H9 (cell line): ENCODE measurements at regions not wholly inside any gene's neighbourhood (a gene's known extent, or its start where the extent isn't known, plus 50 kb on each side); places are given as distances from the start of the nearest gene placed in this dataset.

Experiments
- DNase-seq: peaks from one replicate; pipeline ENCODE4 v3.0.0-alpha.2; 2017
- H2AFZ ChIP-seq: one replicate; pipeline ENCODE4 v1.6.1; 2013; ENCODE audit warnings: mild to moderate bottlenecking, low read length, control low read depth, moderate library complexity
- H2AK5ac ChIP-seq: 2 replicates; pipeline ENCODE4 v1.6.1; 2013; ENCODE audit warnings: low read length, control low read depth, mixed read lengths; ENCODE audit not compliant: insufficient read length
- H2BK120ac ChIP-seq: one replicate; pipeline ENCODE4 v1.6.1; 2013; ENCODE audit warnings: low read depth, mild to moderate bottlenecking, low read length, control low read depth, inconsistent platforms; ENCODE audit not compliant: poor library complexity, severe bottlenecking
- H2BK12ac ChIP-seq: 2 replicates; pipeline ENCODE4 v1.6.1; 2013; ENCODE audit warnings: low read length, control low read depth, mixed read lengths, low read depth; ENCODE audit not compliant: insufficient read length
- H2BK15ac ChIP-seq: 2 replicates; pipeline ENCODE4 v1.6.1; 2013; ENCODE audit warnings: low read depth, low read length, control low read depth
- H2BK20ac ChIP-seq: one replicate; pipeline ENCODE4 v1.6.1; 2013; ENCODE audit warnings: low read depth, mild to moderate bottlenecking, low read length, control low read depth, inconsistent platforms; ENCODE audit not compliant: poor library complexity, severe bottlenecking
- H2BK5ac ChIP-seq: 2 replicates; pipeline ENCODE4 v1.6.1; 2013; ENCODE audit warnings: low read length, control low read depth, mixed read lengths; ENCODE audit not compliant: insufficient read length
- H3K14ac ChIP-seq: 2 replicates; pipeline ENCODE4 v1.6.1; 2013; ENCODE audit warnings: low read length, control low read depth; ENCODE audit not compliant: insufficient read depth
- H3K18ac ChIP-seq: 2 replicates; pipeline ENCODE4 v1.6.1; 2013; ENCODE audit warnings: low read depth, mild to moderate bottlenecking, mixed read lengths, low read length, control low read depth; ENCODE audit not compliant: insufficient read length
- H3K23ac ChIP-seq: 2 replicates; pipeline ENCODE4 v1.6.1; 2013; ENCODE audit warnings: low read length, control low read depth, mixed read lengths, low read depth; ENCODE audit not compliant: insufficient read length
- H3K23me2 ChIP-seq: 2 replicates; pipeline ENCODE4 v1.6.1; 2013; ENCODE audit warnings: low read depth, mild to moderate bottlenecking, mixed read lengths, low read length, control low read depth; ENCODE audit not compliant: insufficient read length, poor library complexity, severe bottlenecking
- H3K27ac ChIP-seq: 2 replicates; pipeline ENCODE4 v1.5.1; 2013; ENCODE audit warnings: low read length, control low read depth, mixed read lengths, low read depth; ENCODE audit not compliant: insufficient read length
- H3K27me3 ChIP-seq: 2 replicates; pipeline ENCODE4 v1.6.1; 2013; ENCODE audit warnings: low read length, control low read depth, inconsistent platforms; ENCODE audit not compliant: insufficient read depth
- H3K4ac ChIP-seq: 2 replicates; pipeline ENCODE4 v1.6.1; 2013; ENCODE audit warnings: low read depth, mild to moderate bottlenecking, control low read depth, inconsistent platforms, low read length, moderate library complexity
- H3K4me1 ChIP-seq: 2 replicates; pipeline ENCODE4 v1.6.1; 2013; ENCODE audit warnings: low read length, control low read depth, inconsistent platforms; ENCODE audit not compliant: insufficient read depth
- H3K4me2 ChIP-seq: 2 replicates; pipeline ENCODE4 v1.6.1; 2013; ENCODE audit warnings: low read length, control low read depth, mixed read lengths; ENCODE audit not compliant: insufficient read length, insufficient read depth
- H3K56ac ChIP-seq: 2 replicates; pipeline ENCODE4 v1.6.1; 2013; ENCODE audit warnings: low read depth, mild to moderate bottlenecking, mixed read lengths, low read length, control low read depth; ENCODE audit not compliant: insufficient read length
- H3K79me1 ChIP-seq: 2 replicates; pipeline ENCODE4 v1.6.1; 2013; ENCODE audit warnings: low read depth, mild to moderate bottlenecking, moderate library complexity, low read length, control low read depth, inconsistent platforms; ENCODE audit not compliant: insufficient read depth, poor library complexity, severe bottlenecking
- H3K79me2 ChIP-seq: 2 replicates; pipeline ENCODE4 v1.6.1; 2013; ENCODE audit warnings: low read length, control low read depth, inconsistent platforms; ENCODE audit not compliant: insufficient read depth
- H3K9ac ChIP-seq: 2 replicates; pipeline ENCODE4 v1.6.1; 2013; ENCODE audit warnings: low read length, control low read depth, mixed read lengths; ENCODE audit not compliant: insufficient read length; ENCODE audit errors: extremely low read depth
- H3K9me3 ChIP-seq: one replicate; pipeline ENCODE4 v1.6.1; 2013; ENCODE audit warnings: low read depth, low read length, inconsistent platforms; ENCODE audit not compliant: control insufficient read depth
- H3T11ph ChIP-seq: one replicate; pipeline ENCODE4 v1.6.1; 2013; ENCODE audit warnings: mild to moderate bottlenecking, low read length, control low read depth, inconsistent platforms
- H4K20me1 ChIP-seq: one replicate; pipeline ENCODE4 v1.6.1; 2013; ENCODE audit not compliant: control insufficient read depth, insufficient read length, insufficient read depth
- H4K5ac ChIP-seq: 2 replicates; pipeline ENCODE4 v1.6.1; 2013; ENCODE audit warnings: low read depth, mild to moderate bottlenecking, mixed read lengths, low read length, control low read depth; ENCODE audit not compliant: insufficient read length
- H4K8ac ChIP-seq: replicated peaks from 2 replicates; pipeline ENCODE4 v1.6.1; 2013; ENCODE audit warnings: low read length, control low read depth, mixed read lengths, low read depth; ENCODE audit not compliant: insufficient read length
- H4K91ac ChIP-seq: 2 replicates; pipeline ENCODE4 v1.6.1; 2013; ENCODE audit warnings: low read depth, mild to moderate bottlenecking, moderate library complexity, mixed read lengths, low read length, control low read depth; ENCODE audit not compliant: insufficient read length
- H3K27ac Mint-ChIP-seq, 3 experiments: 2 replicates in 2 of 3; 3 replicates in 1 of 3; pipeline ENCODE4 v1.8.0; 2020 to 2021; ENCODE audit warnings: mixed read lengths in 3 of 3, mild to moderate bottlenecking in 1 of 3, moderate library complexity in 1 of 3
- H3K27me3 Mint-ChIP-seq: 2 replicates; pipeline ENCODE4 v1.8.0; 2021; ENCODE audit warnings: low read depth, mild to moderate bottlenecking, moderate library complexity, mixed read lengths
- H3K36me3 Mint-ChIP-seq, 3 experiments: 2 replicates in 2 of 3; 3 replicates in 1 of 3; pipeline ENCODE4 v1.8.0; 2020 to 2021; ENCODE audit warnings: low read depth in 3 of 3, mixed read lengths in 3 of 3; ENCODE audit not compliant: insufficient read depth in 1 of 3
- H3K4me1 Mint-ChIP-seq, 2 experiments: 2 replicates each; pipeline ENCODE4 v1.8.0; 2020; ENCODE audit warnings: mixed read lengths in 2 of 2
- H3K4me3 Mint-ChIP-seq, 2 experiments: 2 replicates in 1 of 2; 3 replicates in 1 of 2; pipeline ENCODE4 v1.8.0; 2020 to 2021; ENCODE audit warnings: mild to moderate bottlenecking in 2 of 2, mixed read lengths in 2 of 2, moderate library complexity in 1 of 2
- H3K9me3 Mint-ChIP-seq, 2 experiments: 2 replicates in 1 of 2; 3 replicates in 1 of 2; pipeline ENCODE4 v1.8.0; 2020; ENCODE audit warnings: mild to moderate bottlenecking in 2 of 2, mixed read lengths in 2 of 2, moderate library complexity in 1 of 2
- WGBS: extraction: QIAGEN DNeasy Blood & Tissue Kit; methylation state at CpG from one replicate; pipeline ENCODE4 v1.1.7; 2013; ENCODE audit warnings: missing lambda C conversion rate, low lambda C conversion rate, mixed read lengths; ENCODE audit not compliant: insufficient read length; ENCODE audit errors: extremely low coverage; 5-methylcytosine and 5-hydroxymethylcytosine counted together
- TF ChIP-seq, protein P1 (sequence below): fragments of 200-600 bp; sonication (generic); conservative IDR thresholded peaks from 3 replicates; pipeline ENCODE4 v1.8.0; 2021; ENCODE audit warnings: antibody characterized with exemption, mild to moderate bottlenecking

DNA sequence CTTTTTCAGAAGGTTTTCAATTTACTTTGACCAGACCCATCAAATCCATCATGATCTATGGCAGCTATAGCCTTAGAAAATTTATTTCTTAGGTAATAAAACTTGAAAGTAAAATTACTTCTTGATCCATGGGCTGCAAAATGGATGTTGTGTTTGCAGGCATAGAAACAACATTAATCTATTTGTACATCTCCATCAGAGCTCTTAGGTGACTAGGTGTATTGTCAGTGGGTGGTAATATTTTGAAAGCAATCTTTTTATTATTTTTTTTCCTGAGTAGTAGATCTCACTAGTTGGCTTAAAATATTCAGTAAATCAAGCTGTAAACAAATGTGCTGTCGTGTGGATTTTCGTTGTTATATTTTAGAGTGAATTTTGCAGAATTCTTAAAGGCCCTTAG lies 710.0 kb downstream of the SLITRK6 start:
- no peak overlapping the region for H4K91ac ChIP-seq
- Mint-ChIP-seq H3K9me3 (no peaks in the 10 kb centered on the region), H3K27me3 (no peaks in the 10 kb centered on the region), H3K36me3 (peaks cover 0 to 5% (median 0%) of the 10 kb centered on the region in 3 experiments; a peak in 1 of 7 replicates), H3K27ac (no peak overlapping the region), H3K4me1 (no peaks in the 10 kb centered on the region), H3K4me3 (no peak overlapping the region)
- H3K14ac ChIP-seq, result no peak overlapping the region
- no peak overlapping the region for H3K27ac ChIP-seq
- WGBS, result no CpG with 5 or more reads among the region's 2 CpGs
- no peak overlapping the region for H2AK5ac ChIP-seq
- no peak overlapping the region for H3K18ac ChIP-seq
- H2BK15ac ChIP-seq, result no peak overlapping the region
- no peak overlapping the region for H3K4me2 ChIP-seq
- no peaks in the 10 kb centered on the region for H3K23me2 ChIP-seq
- no peak overlapping the region for H3K9ac ChIP-seq
- no peaks in the 10 kb centered on the region for H3K79me2 ChIP-seq
- no peak overlapping the region for H2BK20ac ChIP-seq
- no peak for DNase-seq
- H3K4me1 ChIP-seq, result no peaks in the 10 kb centered on the region
- H3T11ph ChIP-seq, result no peak overlapping the region
- no peak overlapping the region for H2BK12ac ChIP-seq
- H3K4ac ChIP-seq, result no peak overlapping the region
- H2AFZ ChIP-seq, result no peak overlapping the region
- H3K56ac ChIP-seq, result no peak overlapping the region
- H4K5ac ChIP-seq, result no peak overlapping the region
- no peaks in the 10 kb centered on the region for H3K9me3 ChIP-seq
- no peak overlapping the region for H3K23ac ChIP-seq
- no peaks in the 10 kb centered on the region for H4K20me1 ChIP-seq
- no peak overlapping the region for H4K8ac ChIP-seq
- H3K79me1 ChIP-seq, result no peaks in the 10 kb centered on the region
- TF ChIP-seq, protein P1, sequence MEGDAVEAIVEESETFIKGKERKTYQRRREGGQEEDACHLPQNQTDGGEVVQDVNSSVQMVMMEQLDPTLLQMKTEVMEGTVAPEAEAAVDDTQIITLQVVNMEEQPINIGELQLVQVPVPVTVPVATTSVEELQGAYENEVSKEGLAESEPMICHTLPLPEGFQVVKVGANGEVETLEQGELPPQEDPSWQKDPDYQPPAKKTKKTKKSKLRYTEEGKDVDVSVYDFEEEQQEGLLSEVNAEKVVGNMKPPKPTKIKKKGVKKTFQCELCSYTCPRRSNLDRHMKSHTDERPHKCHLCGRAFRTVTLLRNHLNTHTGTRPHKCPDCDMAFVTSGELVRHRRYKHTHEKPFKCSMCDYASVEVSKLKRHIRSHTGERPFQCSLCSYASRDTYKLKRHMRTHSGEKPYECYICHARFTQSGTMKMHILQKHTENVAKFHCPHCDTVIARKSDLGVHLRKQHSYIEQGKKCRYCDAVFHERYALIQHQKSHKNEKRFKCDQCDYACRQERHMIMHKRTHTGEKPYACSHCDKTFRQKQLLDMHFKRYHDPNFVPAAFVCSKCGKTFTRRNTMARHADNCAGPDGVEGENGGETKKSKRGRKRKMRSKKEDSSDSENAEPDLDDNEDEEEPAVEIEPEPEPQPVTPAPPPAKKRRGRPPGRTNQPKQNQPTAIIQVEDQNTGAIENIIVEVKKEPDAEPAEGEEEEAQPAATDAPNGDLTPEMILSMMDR, result no peak
- H2BK5ac ChIP-seq, result no peak overlapping the region
- no peaks in the 10 kb centered on the region; the same call in 1 of the 2 replicates for H3K27me3 ChIP-seq
- no peak overlapping the region for H2BK120ac ChIP-seq
